B cell (primary cell): ENCODE measurements at regions not wholly inside any gene's neighbourhood (a gene's known extent, or its start where the extent isn't known, plus 50 kb on each side); places are given as distances from the start of the nearest gene placed in this dataset.

ENCODE experiments used
- CTCF ChIP-seq: fragments of 200-600 bp; IDR thresholded peaks from one replicate; pipeline ENCODE4 v1.8.0; 2022; ENCODE audit warnings: antibody characterized with exemption, mild to moderate bottlenecking
- EZH2 ChIP-seq: IDR thresholded peaks from 2 replicates; pipeline ENCODE4 v1.6.1; 2012; ENCODE audit warnings: borderline replicate concordance, low read depth, mild to moderate bottlenecking, moderate library complexity, low read length; ENCODE audit not compliant: insufficient read depth, poor library complexity, severe bottlenecking

GRCh38 chr3:152785051-152785450, 49.9 kb upstream of the P2RY1 start:
- TF ChIP-seq CTCF, result no peak
- TF ChIP-seq EZH2, result no peak
